ENCODE measurements at regions not wholly inside any gene's neighbourhood (a gene's known extent, or its start where the extent isn't known, plus 50 kb on each side); places are given as distances from the start of the nearest gene placed in this dataset.

DNA sequence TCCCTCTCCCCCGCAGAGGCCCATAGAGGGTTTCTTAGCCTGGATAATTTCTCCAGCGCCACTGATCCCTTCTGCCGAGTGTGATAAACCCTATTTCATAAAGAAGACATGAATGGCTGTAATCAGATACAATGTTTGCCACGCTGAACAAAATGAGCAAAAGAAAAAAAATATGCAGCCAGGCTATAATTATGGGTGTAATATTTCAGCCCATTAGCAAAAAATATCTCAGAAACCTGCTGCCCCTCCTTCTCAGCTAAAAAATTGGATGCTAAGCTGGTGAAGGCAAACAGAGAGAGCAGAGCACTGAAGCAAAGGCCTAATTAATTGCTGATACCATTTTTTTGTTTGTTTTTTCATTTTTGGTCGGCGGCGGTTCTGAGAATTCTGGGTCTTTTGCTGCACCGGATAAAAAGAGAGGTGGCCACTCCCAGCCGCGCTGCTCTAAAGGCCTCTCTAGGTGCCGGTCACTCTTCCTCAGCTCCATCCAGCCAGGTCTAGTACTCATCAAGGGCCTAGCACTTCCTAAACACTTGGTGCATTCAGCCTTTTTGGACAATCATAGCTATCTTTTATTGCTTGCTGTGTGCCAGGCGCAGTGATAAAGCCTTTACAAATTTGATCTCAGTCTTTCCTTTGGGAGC is 128.7 kb upstream of the TLE3 start:
- no peak for DNase-seq (ENCODE audit: low read depth, low spot score)
- in situ Hi-C loops (cut with HindIII; ENCODE audit: low sequenced_read_pairs): no loop called here
- TF ChIP-seq CTCF (IDR thresholded peaks at IDR 0.05; ENCODE audit: low read depth, low read length): no peak
- H3K4me3 ChIP-seq (ENCODE audit: low read depth, low read length): no peak overlapping the region

DNA sequence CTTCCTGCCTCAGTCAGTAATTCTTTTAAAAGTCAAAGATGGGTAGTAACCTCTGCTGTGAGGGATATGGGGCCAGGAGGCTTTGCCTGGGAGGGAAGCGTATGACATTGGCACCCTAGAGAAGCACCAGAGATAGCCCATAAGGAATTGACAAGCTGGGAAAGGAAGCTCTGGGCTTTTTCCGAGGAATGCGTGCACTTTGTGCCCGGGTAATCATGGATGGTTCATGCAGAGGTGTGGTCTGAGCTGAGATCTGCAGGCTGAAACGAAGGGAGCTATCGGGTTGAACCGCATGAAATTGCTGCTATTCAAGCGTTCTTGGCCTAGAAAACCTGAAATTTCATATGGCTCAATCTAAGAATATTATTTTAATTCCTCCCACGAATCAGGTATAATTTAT is 127.7 kb upstream of the TLE3 start:
- no peak for TF ChIP-seq CTCF (IDR thresholded peaks at IDR 0.05; ENCODE audit: low read depth, low read length)
- no peak for DNase-seq (ENCODE audit: low read depth, low spot score)
- in situ Hi-C loops (cut with HindIII; ENCODE audit: low sequenced_read_pairs): no loop called here
- no peak overlapping the region for H3K4me3 ChIP-seq (ENCODE audit: low read depth, low read length)

GRCh38 chr15:70222606-70223005 is 124.9 kb upstream of the TLE3 start:
- in situ Hi-C loops (cut with HindIII; ENCODE audit: low sequenced_read_pairs): no loop called here
- no peak for TF ChIP-seq CTCF (IDR thresholded peaks at IDR 0.05; ENCODE audit: low read depth, low read length)
- DNase-seq (ENCODE audit: low read depth, low spot score): no peak
- H3K4me3 ChIP-seq (ENCODE audit: low read depth, low read length): no peak overlapping the region

DNA sequence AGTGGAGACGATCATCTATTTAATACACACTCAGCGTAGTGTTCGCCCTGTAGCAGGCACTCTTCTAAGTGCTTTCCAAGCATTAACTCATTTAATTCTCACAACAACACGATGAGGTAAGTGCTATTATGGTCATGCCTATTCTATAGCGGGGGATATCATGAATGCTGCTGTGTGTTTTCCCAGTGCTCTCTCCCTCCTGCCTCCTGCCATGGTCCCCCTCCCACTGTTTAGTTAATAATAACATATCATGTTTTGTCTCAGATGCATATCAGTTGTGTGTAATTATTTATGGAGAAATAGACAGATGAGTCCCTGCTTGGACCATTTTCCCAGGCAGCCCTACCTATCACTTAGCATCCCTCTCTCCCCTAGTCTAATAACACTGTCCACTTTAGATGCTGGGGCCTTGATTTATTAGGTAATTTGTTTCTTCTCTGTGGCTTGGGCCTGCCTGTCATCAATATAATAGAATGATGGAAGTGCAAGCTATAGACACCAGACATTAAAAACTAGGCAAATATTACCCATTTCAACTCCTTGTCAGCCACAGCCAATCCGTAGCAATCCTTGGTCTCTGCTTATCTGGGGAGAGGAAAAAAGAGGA is 122.9 kb upstream of the TLE3 start:
- no peak for TF ChIP-seq CTCF (IDR thresholded peaks at IDR 0.05; ENCODE audit: low read depth, low read length)
- DNase-seq (ENCODE audit: low read depth, low spot score): no peak
- in situ Hi-C loops (cut with HindIII; ENCODE audit: low sequenced_read_pairs): no loop called here

DNA sequence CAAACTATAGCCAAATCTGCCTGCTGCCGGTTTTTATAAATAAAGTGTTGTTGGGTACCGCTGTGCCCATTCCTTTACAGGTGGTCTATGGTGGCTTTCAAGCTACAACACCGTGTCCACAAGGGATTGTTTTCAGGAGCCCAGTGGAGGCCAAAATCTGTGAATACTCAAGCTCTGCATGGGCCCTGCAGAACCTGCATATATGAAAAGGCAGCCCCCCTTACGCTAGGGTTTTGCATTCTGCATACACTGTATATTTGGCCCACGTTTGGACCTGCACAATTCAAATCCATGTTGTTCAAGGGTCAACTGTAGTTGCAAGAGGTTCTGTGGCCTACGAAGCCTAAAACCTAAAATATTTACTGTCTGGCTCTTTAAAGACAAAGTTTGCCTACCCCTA is 122.2 kb upstream of the TLE3 start:
- DNase-seq (ENCODE audit: low read depth, low spot score): no peak
- in situ Hi-C loops (cut with HindIII; ENCODE audit: low sequenced_read_pairs): no loop called here
- no peak for TF ChIP-seq CTCF (IDR thresholded peaks at IDR 0.05; ENCODE audit: low read depth, low read length)
- no peak overlapping the region for H3K4me3 ChIP-seq (ENCODE audit: low read depth, low read length)

More for the DNA sequence above, 122.9 kb upstream of the TLE3 start:
- no peak overlapping the region for H3K4me3 ChIP-seq (ENCODE audit: low read depth, low read length)

DNA sequence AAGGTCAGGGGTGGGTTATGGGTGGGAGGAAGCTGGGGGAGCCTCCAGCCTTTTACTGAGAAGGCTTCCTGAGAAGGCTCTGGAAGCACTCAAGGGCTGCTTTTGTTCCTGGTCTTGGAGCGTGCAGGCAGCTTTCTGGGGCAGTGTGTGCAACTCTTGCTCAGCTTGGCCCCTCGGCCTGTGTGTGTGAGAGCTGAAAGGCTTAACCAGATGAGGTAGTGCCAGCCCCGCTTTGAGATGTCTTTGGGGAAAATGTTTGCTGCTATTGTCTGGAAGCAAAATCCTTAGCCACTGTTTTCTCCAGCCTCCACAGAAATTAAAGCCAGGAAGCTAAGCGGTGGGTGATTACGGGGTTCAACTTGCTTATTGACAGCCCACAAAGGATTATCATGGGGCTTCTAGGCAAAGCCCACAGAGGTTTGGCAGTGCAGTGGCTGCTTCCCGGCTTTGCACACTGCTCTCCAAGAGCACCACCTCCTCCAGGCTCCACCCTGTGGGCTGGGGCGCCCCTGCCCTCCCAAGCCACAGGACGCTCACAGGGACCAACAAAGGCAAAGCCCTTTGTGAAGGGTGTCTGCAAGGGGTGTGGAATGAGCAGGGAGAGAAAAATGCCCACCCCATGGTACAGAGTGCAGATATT is 121.7 kb upstream of the TLE3 start:
- in situ Hi-C loops (cut with HindIII; ENCODE audit: low sequenced_read_pairs): no loop called here
- TF ChIP-seq CTCF (IDR thresholded peaks at IDR 0.05; ENCODE audit: low read depth, low read length): no peak
- no peak overlapping the region for H3K4me3 ChIP-seq (ENCODE audit: low read depth, low read length)
- DNase-seq (ENCODE audit: low read depth, low spot score): no peak
